IMR-90 (cell line): ENCODE measurements at regions not wholly inside any gene's neighbourhood (a gene's known extent, or its start where the extent isn't known, plus 50 kb on each side); places are given as distances from the start of the nearest gene placed in this dataset.

ENCODE experiments used
- ATAC-seq: fragments of 200-7000 bp; cut with Tn5 transposase; 2 replicates; pipeline ENCODE4 v1.9.1; 2020; ENCODE audit warnings: low read depth, mild to moderate bottlenecking, moderate library complexity
- BruUV-seq: library from RNA; stranded (reverse); fragments of 400-500 nt; replicated peaks from 2 replicates; lab custom pipeline; 2021; lab: Mats Ljungman, UMichigan
- CTCF ChIA-PET: fragments of 300-600 bp; formaldehyde crosslinking; extraction: SDS; loops from one replicate; lab custom pipeline; 2021; ENCODE audit warnings: antibody characterized with exemption; lab: Yijun Ruan, JAX
- POLR2A ChIA-PET: fragments of 300-600 bp; sonication (Branson Sonifier 250); formaldehyde crosslinking; loops from one replicate; lab custom pipeline; 2022; ENCODE audit warnings: antibody characterized with exemption; ENCODE audit not compliant: unreplicated experiment; lab: Charles Lee
- DNase-seq: peaks from one replicate; pipeline ENCODE4 v3.0.0; 2013
- H2AFZ ChIP-seq: replicated peaks from 2 replicates; pipeline ENCODE3; 2013; ENCODE audit warnings: low read length, mild to moderate bottlenecking; ENCODE audit not compliant: poor library complexity
- H2AK5ac ChIP-seq: 2 replicates; pipeline ENCODE4 v1.6.1; 2013; ENCODE audit warnings: low read depth, low read length, inconsistent platforms
- H2AK9ac ChIP-seq: replicated peaks from 2 replicates; pipeline ENCODE3; 2013; ENCODE audit warnings: mild to moderate bottlenecking, low read depth, low read length, moderate library complexity; ENCODE audit not compliant: poor library complexity
- H2BK120ac ChIP-seq: 2 replicates; pipeline ENCODE4 v1.6.1; 2013; ENCODE audit warnings: low read depth, low read length, inconsistent platforms
- H2BK15ac ChIP-seq: 3 replicates; pipeline ENCODE4 v1.6.1; 2013; ENCODE audit warnings: low read depth, low read length, inconsistent platforms
- H2BK20ac ChIP-seq: 2 replicates; pipeline ENCODE4 v1.6.1; 2013; ENCODE audit warnings: low read depth, mild to moderate bottlenecking, inconsistent platforms, low read length, moderate library complexity
- H2BK5ac ChIP-seq: 2 replicates; pipeline ENCODE4 v1.6.1; 2013; ENCODE audit warnings: mild to moderate bottlenecking, low read depth, low read length, inconsistent platforms; ENCODE audit not compliant: poor library complexity, severe bottlenecking
- H3K14ac ChIP-seq: replicated peaks from 2 replicates; pipeline ENCODE4 v1.6.1; 2013; ENCODE audit warnings: low read depth, low read length, inconsistent platforms
- H3K18ac ChIP-seq: 2 replicates; pipeline ENCODE4 v1.6.1; 2013; ENCODE audit warnings: low read depth, low read length, control low read depth
- H3K23ac ChIP-seq: 2 replicates; pipeline ENCODE4 v1.6.1; 2013; ENCODE audit warnings: low read depth, low read length, inconsistent platforms
- H3K27ac ChIP-seq: 2 replicates; pipeline ENCODE4 v1.5.1; 2013; ENCODE audit warnings: mild to moderate bottlenecking, control low read depth, low read length; ENCODE audit not compliant: insufficient read depth
- H3K27me3 ChIP-seq: 2 replicates; pipeline ENCODE4 v1.6.1; 2013; ENCODE audit warnings: low read length; ENCODE audit not compliant: control insufficient read depth, insufficient read depth
- H3K36me3 ChIP-seq: 2 replicates; pipeline ENCODE4 v1.6.1; 2013; ENCODE audit warnings: low read length, mixed read lengths; ENCODE audit not compliant: control insufficient read depth, insufficient read depth
- H3K4ac ChIP-seq: 2 replicates; pipeline ENCODE4 v1.6.1; 2013; ENCODE audit warnings: low read depth, low read length, inconsistent platforms
- H3K4me1 ChIP-seq: 2 replicates; pipeline ENCODE4 v1.6.1; 2013; ENCODE audit warnings: low read length, mixed read lengths; ENCODE audit not compliant: control insufficient read depth, insufficient read depth
- H3K4me2 ChIP-seq: 2 replicates; pipeline ENCODE4 v1.6.1; 2013; ENCODE audit warnings: low read depth, mild to moderate bottlenecking, control low read depth, low read length, moderate library complexity
- H3K4me3 ChIP-seq: 2 replicates; pipeline ENCODE4 v1.5.1; 2013; ENCODE audit warnings: low read depth, mild to moderate bottlenecking, control low read depth, low read length, moderate library complexity; ENCODE audit not compliant: insufficient read depth
- H3K56ac ChIP-seq: 2 replicates; pipeline ENCODE4 v1.6.1; 2013; ENCODE audit warnings: low read length, inconsistent platforms; ENCODE audit not compliant: insufficient read depth; ENCODE audit errors: extremely low read depth
- H3K79me1 ChIP-seq, 2 experiments: 2 replicates each; pipeline ENCODE4 v1.6.1; 2013; ENCODE audit warnings: low read length in 2 of 2, inconsistent platforms in 1 of 2, low read depth in 1 of 2
- H3K9ac ChIP-seq: 2 replicates; pipeline ENCODE4 v1.6.1; 2013; ENCODE audit warnings: low read depth, low read length, control low read depth
- H3K9me1 ChIP-seq: 2 replicates; pipeline ENCODE4 v1.6.1; 2013; ENCODE audit warnings: low read length, inconsistent platforms; ENCODE audit not compliant: insufficient read depth
- H3K9me3 ChIP-seq: 2 replicates; pipeline ENCODE4 v1.6.1; 2013; ENCODE audit warnings: low read length; ENCODE audit not compliant: control insufficient read depth, insufficient read depth
- H4K20me1 ChIP-seq: 2 replicates; pipeline ENCODE4 v1.6.1; 2013; ENCODE audit warnings: low read length, inconsistent platforms; ENCODE audit not compliant: insufficient read depth
- H4K5ac ChIP-seq: 2 replicates; pipeline ENCODE4 v1.6.1; 2013; ENCODE audit warnings: mild to moderate bottlenecking, low read depth, low read length, control low read depth
- H4K8ac ChIP-seq, 2 experiments: 2 replicates each; pipeline ENCODE4 v1.6.1; 2013; ENCODE audit warnings: low read depth in 2 of 2, low read length in 2 of 2, control low read depth in 1 of 2, inconsistent platforms in 1 of 2
- H4K91ac ChIP-seq: 2 replicates; pipeline ENCODE4 v1.6.1; 2013; ENCODE audit warnings: low read depth, low read length, inconsistent platforms; ENCODE audit not compliant: insufficient read depth
- FOS ChIP-seq: fragments of 150-350 bp; IDR thresholded peaks from 2 replicates; pipeline ENCODE4 v1.6.1; 2016; ENCODE audit warnings: low read depth, low read length
- MAFK ChIP-seq: IDR thresholded peaks from 2 replicates; pipeline ENCODE4 v1.6.1; 2012; ENCODE audit warnings: low read depth, low read length, improper control_type of control experiment
- RCOR1 ChIP-seq: IDR thresholded peaks from 2 replicates; pipeline ENCODE4 v1.6.1; 2012; ENCODE audit warnings: mild to moderate bottlenecking, low read length, improper control_type of control experiment; ENCODE audit not compliant: insufficient replicate concordance
- SMC3 ChIP-seq: fragments of 150-350 bp; IDR thresholded peaks from 2 replicates; pipeline ENCODE4 v1.6.1; 2016; ENCODE audit warnings: low read depth, mild to moderate bottlenecking, antibody characterized with exemption, low read length, moderate library complexity
- WGBS, 2 experiments: methylation state at CpG; one replicate each; pipeline versions ENCODE4 v1.1.5 to v1.1.7; 2013; ENCODE audit warnings: missing lambda C conversion rate in 2 of 2; ENCODE audit not compliant: insufficient read length in 1 of 2; ENCODE audit errors: extremely low coverage in 2 of 2; 5-methylcytosine and 5-hydroxymethylcytosine counted together
- dilution Hi-C: fragments of 300-500 bp; cut with HindIII; formaldehyde crosslinking; loops from one replicate; pipeline ENCODE4 v1.14.3; 2018; ENCODE audit warnings: low sequenced_read_pairs; ENCODE audit not compliant: unreplicated experiment
- in situ Hi-C: fragments of 300-500 bp; cut with MboI; formaldehyde crosslinking; loops from 3 replicates; pipeline ENCODE4 v1.14.3; 2019; ENCODE audit warnings: low sequenced_read_pairs, inconsistent platforms, mixed read lengths
- intact Hi-C: fragments of 100-400 bp; cut with micrococcal nuclease; formaldehyde crosslinking; loops from 2 replicates; pipeline ENCODE4 v1.10.0; 2022

GRCh38 chr3:124250053-124250452 lies 258.1 kb upstream of the ROPN1 start:
- in situ Hi-C loops: no loop called here
- no peak overlapping the region; the same call in 1 of the 2 replicates for H2BK20ac ChIP-seq
- no peak overlapping the region for H2BK120ac ChIP-seq
- H3K4me1 ChIP-seq: peaks cover 11% of the 10 kb centered on the region
- no peak overlapping the region for H4K8ac ChIP-seq
- H2BK15ac ChIP-seq: no peak overlapping the region
- no peaks in the 10 kb centered on the region; the same call in 1 of the 2 replicates for H3K27me3 ChIP-seq
- H3K23ac ChIP-seq: no peak overlapping the region
- no peaks in the 10 kb centered on the region for H3K36me3 ChIP-seq
- no peaks in the 10 kb centered on the region for H4K20me1 ChIP-seq
- ATAC-seq (no peak), DNase-seq (no peak)
- 100% methylated on average over 1 of the region's 3 CpGs; no CpG with 5 or more reads in 1 of the 2 experiments for WGBS, 2 experiments
- peak overlapping the region; percentile 43; the same call in 1 of the 2 replicates for H2AK5ac ChIP-seq
- no peak overlapping the region for H3K56ac ChIP-seq
- no peak overlapping the region for H3K14ac ChIP-seq
- POLR2A ChIA-PET: no interaction called here
- H3K4me3 ChIP-seq: no peak overlapping the region
- intact Hi-C loops: no loop called here
- BruUV-seq: no TSS peak
- H3K27ac ChIP-seq: no peak overlapping the region
- H2AK9ac ChIP-seq: no peak overlapping the region
- H4K91ac ChIP-seq: no peak overlapping the region
- H3K9me1 ChIP-seq: peaks cover 5% of the 10 kb centered on the region
- no peak overlapping the region for H4K5ac ChIP-seq
- no peak overlapping the region for H3K4me2 ChIP-seq
- CTCF ChIA-PET: no interaction called here
- no peak overlapping the region; the same call in 1 of the 2 replicates for H3K4ac ChIP-seq
- no peak overlapping the region for H3K9ac ChIP-seq
- no peak overlapping the region for H3K18ac ChIP-seq
- H3K79me1 ChIP-seq: no peaks in the 10 kb centered on the region
- dilution Hi-C loops: no loop called here
- TF ChIP-seq SMC3 (no peak), MAFK (no peak), FOS (no peak), RCOR1 (no peak)
- no peak overlapping the region for H2BK5ac ChIP-seq
- H3K9me3 ChIP-seq: no peaks in the 10 kb centered on the region
- no peak overlapping the region for H2AFZ ChIP-seq
